HG03460 (cell line): ENCODE measurements at regions not wholly inside any gene's neighbourhood (a gene's known extent, or its start where the extent isn't known, plus 50 kb on each side); places are given as distances from the start of the nearest gene placed in this dataset.
"Not testable (repeated sequence)": the region's sequence is repeated elsewhere in the genome, so short reads cannot be mapped to it uniquely, and the experiment has no call there.

Source experiments
- ATAC-seq: cut with Tn5 transposase; IDR thresholded peaks from one replicate; pipeline ENCODE4 v1.9.1; 2021; ENCODE audit not compliant: unreplicated experiment

GRCh38 chr13:30520571-30520970 lies 54.8 kb upstream of the HMGB1 start:
- ATAC-seq: no peak

- no peak for ATAC-seq
Observed at GRCh38 chr13:30523211-30523610, 57.5 kb upstream of the HMGB1 start.

DNA sequence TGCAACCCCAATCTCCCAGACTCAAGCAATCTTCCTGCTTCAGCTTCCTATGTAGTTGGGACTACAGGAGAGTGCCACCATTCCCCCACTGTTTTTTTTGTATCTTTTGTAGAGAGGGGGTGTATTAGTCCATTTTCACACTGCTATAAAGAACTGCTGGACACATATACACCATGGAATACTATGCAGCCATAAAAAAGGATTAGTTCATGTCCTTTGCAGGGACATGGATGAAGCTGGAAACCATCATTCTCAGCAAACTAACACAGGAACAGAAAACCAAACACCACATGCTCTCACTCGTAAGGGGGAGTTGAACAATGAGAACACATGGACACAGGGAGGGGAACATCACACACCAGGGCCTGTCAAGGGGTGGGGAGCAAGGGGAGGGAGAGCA lies 58.1 kb upstream of the HMGB1 start:
- ATAC-seq: not testable (repeated sequence)

GRCh38 chr13:30525212-30525611 lies 59.5 kb upstream of the HMGB1 start:
- not testable (repeated sequence) for ATAC-seq

- no peak for ATAC-seq
Observed at GRCh38 chr13:30526612-30527495, 61.1 kb upstream of the HMGB1 start.

DNA sequence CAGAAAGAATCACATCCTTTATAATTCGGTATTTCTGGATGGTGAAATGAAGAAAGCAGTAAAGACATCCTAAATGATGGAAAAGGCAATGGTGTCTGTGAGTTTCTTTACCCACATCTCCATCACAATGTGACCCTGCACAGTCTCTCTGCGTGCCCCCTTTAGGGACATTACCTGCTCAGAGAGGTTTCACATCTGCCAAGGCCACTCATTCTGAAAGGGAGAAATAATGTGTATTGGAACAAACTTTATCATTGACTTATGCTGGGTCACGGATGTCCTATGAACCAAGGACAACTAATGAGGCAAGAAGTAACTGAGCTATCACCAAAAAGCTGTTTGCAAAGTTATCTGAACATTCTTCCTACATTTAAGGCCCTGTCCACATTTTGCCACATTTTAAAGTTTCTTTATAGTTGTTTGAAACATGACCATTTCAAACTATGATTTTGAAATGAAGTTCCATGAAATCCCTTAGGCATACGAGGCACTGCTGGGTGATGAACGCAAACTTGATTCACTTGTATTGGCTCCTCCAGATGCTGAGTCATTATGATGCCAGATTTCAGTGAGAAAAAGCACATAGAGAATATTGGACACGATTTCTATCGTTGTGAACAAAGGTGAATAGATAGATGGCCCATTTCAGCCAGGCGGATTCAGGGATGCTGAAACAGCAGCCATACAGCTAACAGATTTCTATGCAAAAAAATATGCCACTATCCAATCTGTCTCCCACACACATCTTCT lies 63.5 kb upstream of the HMGB1 start:
- ATAC-seq: peak; percentile 50

DNA sequence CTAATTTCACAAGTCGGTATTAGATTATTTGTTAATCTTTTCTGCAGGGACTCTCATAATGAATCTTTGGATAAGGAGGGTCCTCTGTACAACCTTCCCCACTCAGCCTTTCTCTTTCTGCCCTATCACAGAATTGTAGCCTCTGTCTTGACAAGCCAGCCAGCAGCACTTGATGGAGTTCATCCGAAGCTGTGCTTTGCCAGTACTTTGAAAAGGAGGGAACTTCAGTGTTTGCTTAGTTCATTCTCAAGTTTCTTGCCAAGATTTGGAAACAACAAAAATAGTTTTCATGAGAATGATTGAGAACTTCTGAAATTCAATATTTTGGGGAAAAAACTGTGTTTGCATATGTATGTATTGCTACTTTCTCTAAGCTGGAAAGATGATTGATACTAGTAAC lies 69.3 kb upstream of the HMGB1 start:
- ATAC-seq: no peak

- no peak for ATAC-seq
Observed at GRCh38 chr13:30545320-30545719, 72.4 kb upstream of the USPL1 start.

DNA sequence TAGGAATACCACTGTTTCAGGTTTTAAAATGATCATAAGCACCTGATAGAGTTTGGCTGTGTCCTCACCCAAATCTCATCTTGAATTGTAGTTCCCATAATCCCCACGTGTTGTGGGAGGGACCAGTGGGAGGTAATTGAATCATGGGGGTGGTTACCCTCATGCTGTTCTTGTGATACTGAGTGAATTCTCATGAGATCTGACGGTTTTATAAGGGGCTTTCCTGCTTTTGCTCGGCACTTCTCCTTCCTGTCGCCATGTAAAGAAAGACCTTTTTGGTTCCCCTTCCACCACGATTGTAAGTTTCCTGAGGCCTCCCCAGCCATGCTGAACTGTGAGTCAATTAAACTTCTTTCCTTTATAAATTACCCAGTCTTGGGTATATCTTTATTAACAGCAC lies 69.7 kb upstream of the USPL1 start:
- ATAC-seq: not testable (repeated sequence)

DNA sequence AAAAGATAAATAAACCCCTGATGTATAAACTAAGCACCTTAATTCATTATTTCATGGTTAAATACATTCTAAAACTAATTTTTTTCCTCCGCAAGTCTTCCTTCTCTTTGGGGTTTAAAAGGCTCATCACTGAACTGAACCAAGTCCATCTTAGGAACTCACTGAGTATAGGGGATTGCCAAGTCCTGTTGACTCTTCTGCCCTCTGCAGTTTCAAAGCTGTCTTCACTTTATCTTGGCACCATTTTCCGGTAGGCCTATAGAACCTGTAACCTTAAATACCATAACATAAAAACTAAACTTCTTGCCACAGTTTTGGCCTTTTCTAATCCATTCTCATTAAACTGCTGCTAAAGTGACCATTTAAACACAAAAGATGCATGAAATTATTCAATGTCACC lies 66.5 kb upstream of the USPL1 start:
- ATAC-seq: no peak

DNA sequence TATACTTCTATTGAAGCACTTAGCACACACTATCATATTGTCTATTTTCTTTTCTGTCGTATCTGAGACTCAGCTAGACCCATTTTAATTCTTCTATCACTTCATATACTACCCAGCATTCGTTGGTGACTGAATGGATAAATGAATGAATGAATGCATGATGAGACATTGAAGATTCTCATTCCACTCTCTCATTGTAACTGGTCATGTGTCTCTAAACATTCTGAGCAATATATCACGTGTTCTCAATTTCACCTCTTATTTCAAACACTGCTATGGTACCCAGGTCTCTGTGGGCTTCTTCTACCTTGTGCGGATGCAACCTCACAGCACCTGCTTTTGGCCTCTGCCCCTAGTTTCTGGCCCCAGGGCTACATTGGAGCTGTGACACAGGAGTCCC lies 65.2 kb upstream of the USPL1 start:
- ATAC-seq: no peak

- no peak for ATAC-seq
Observed at GRCh38 chr13:30559274-30559673, 58.4 kb upstream of the USPL1 start.

DNA sequence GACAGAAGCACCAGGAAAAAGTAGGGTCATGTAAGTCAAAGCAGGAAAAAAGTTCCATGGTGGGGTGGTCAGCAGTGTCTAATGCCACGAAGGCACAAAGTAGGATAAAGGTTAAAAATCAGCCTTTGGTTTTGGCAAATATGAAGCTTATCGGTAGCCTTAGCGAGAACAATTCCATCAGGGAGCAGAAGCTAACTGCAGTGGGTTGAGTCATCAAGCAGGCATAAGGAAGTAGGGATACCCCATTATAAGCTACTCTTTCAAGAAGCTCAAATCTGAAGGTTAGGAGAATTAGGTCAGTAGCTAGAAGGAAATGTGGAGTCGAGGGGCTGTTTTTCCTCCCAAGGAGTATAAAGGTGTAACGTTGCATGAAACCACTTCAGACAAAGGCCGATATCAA lies 57.5 kb upstream of the USPL1 start:
- no peak for ATAC-seq

DNA sequence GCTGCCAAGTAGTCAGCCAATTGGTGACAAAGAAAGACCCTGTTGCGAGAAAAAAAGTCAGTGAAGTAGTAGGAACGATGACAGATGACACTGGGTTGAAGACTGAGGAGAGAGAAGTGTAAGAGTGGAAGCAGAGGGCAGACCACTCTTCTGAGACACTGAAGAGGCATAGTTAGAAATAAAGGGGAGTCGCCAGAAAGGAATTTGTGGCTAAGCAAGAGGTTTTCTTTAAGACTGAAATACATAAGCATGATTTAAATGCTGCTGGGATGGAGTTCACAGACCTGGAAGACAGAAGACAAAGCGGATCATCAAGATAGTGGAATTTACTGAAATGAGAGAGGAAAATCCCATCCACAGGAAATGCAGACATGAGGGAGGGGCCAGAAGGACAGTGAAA lies 56.2 kb upstream of the USPL1 start:
- ATAC-seq: no peak

DNA sequence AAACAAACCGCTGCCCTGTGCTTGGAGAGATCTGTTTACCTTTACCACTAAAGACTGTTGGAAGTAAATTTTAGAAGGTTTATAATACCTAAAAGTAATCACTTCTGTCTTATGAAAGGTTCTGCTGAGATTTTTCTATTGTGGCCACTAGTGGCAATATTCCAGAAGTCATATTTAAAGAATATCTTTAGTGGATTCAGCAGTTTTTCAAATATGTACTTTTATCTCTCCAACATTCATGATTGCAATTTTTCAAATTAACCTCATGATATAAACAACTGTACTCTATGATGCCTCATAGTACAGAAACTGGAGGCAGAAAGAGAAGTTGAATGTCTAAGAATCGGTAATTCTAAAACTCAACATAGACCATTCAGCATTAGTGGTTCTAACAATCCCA lies 53.2 kb upstream of the USPL1 start:
- no peak for ATAC-seq

DNA sequence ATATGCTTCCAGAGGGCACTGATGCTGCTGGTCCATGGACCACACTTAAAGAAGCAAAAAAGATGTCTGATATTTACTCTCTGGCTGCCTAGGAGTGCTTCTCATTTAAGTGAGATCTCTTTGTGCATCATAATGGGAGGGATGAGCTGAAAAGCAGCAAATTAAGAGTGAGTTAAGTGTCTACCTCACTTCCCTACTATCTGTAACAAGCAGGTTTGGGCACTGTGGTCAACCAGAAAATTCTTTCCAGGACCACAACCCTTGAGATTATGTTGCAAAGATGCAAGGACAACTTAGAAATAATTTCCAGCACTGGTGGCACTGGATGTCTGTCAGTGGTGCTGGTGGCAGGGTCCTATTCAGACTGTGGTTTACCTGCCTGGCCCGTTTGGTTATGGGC lies 52.1 kb upstream of the USPL1 start:
- ATAC-seq: no peak

GRCh38 chr13:30567072-30567471 lies 50.6 kb upstream of the USPL1 start:
- ATAC-seq: no peak
